A673 (cell line): ENCODE measurements at regions not wholly inside any gene's neighbourhood (a gene's known extent, or its start where the extent isn't known, plus 50 kb on each side); places are given as distances from the start of the nearest gene placed in this dataset.

Experiments used
- EZH2 ChIP-seq: fragments of 200-600 bp; sonication (generic); IDR thresholded peaks from 2 replicates; pipeline ENCODE4 v1.6.1; 2017; ENCODE audit warnings: borderline replicate concordance, low read depth, mild to moderate bottlenecking, mixed read lengths, antibody characterized with exemption, low read length; ENCODE audit not compliant: poor library complexity, severe bottlenecking
- TF ChIP-seq, protein P1 (sequence below): fragments of 300-800, 200-600 bp; sonication (generic); conservative IDR thresholded peaks from 2 replicates; pipeline ENCODE4 v1.5.1; 2017; ENCODE audit warnings: low read depth, mild to moderate bottlenecking, antibody characterized with exemption, low read length, moderate library complexity, mixed read lengths

DNA sequence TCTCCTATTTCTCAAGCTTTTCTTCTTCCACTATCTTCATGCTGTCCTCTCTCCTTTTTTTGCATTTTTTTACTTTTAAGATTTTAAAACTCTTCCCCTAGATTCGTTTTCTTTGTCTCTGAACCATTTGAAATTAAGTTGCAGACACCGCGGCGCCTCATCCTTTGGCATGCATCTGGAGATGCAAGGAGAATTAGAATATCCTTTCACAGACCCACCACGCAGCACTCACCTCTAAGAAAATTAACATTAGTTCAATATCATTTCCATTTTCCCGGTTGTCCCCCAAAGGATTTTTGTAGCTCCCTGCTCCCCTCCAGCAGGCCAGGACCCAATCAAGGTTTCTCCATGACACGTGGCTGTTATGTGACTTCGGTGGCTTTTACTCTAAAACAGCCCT is 88.8 kb downstream of the C1QL2 start:
- TF ChIP-seq, protein P1, sequence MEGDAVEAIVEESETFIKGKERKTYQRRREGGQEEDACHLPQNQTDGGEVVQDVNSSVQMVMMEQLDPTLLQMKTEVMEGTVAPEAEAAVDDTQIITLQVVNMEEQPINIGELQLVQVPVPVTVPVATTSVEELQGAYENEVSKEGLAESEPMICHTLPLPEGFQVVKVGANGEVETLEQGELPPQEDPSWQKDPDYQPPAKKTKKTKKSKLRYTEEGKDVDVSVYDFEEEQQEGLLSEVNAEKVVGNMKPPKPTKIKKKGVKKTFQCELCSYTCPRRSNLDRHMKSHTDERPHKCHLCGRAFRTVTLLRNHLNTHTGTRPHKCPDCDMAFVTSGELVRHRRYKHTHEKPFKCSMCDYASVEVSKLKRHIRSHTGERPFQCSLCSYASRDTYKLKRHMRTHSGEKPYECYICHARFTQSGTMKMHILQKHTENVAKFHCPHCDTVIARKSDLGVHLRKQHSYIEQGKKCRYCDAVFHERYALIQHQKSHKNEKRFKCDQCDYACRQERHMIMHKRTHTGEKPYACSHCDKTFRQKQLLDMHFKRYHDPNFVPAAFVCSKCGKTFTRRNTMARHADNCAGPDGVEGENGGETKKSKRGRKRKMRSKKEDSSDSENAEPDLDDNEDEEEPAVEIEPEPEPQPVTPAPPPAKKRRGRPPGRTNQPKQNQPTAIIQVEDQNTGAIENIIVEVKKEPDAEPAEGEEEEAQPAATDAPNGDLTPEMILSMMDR: no peak
- no peak for TF ChIP-seq EZH2
